ENCODE measurements at regions not wholly inside any gene's neighbourhood (a gene's known extent, or its start where the extent isn't known, plus 50 kb on each side); places are given as distances from the start of the nearest gene placed in this dataset.
"Not testable (repeated sequence)": the region's sequence is repeated elsewhere in the genome, so short reads cannot be mapped to it uniquely, and the experiment has no call there.

DNA sequence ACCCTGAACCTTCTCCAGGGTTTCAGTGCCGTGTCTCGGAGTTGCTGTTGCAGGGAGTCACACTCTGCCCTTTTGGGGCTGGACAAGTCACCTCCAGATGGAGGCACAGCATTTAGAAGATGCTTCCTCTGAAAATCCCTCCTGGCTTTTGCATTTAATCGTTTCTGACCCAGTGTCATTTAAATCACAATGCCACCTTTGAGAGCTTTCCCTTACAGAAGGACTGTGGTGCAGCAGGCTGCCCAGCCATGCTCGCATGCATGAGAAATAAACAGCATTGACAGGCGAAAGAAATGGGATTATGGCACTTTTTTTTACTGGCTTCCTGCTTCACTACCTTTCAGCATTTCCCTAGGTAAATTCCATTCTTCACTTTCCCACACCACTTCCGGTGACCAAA lies 113.4 kb upstream of the DYRK2 start:
- DNase-seq (ENCODE audit: low spot score): no peak

DNA sequence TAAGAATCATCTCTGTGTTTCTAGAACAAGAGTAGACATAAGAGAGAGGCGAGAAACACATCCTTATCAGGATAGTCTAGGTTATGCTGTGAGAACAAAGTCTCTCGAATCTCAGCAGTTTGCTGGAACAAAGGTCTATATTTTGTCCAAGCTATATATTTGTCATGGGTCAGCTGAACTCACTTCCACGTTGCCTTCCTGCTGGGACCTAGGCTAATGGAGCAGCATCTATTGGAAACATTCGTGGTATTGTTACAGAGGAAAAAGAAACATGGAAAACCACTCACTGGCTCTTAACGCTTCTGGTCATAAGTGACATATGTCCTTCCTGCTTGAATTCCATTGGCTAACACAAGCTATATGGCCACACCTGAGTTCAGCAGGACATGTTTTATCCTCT lies 112.6 kb upstream of the DYRK2 start:
- DNase-seq (ENCODE audit: low spot score): no peak

DNA sequence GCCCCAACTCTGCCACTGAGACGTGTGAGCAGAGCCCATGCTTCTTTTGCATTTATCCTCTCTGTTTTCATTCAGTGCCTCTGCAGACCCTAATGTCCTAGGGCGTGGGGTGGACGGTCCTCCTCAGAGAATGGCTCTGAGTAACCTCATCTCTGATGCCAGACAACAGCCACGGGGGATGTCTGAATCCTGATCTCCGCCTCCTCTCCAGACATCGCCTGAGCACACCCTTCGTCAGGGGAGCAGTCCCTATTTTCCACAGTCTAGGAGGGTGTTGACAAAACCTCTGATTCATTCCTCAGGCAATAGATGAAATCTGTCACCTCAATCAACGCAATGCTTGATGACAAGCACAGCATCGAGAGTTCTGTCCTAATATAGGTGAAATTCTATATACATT lies 109.2 kb upstream of the DYRK2 start:
- no peak for DNase-seq (ENCODE audit: low spot score)

DNA sequence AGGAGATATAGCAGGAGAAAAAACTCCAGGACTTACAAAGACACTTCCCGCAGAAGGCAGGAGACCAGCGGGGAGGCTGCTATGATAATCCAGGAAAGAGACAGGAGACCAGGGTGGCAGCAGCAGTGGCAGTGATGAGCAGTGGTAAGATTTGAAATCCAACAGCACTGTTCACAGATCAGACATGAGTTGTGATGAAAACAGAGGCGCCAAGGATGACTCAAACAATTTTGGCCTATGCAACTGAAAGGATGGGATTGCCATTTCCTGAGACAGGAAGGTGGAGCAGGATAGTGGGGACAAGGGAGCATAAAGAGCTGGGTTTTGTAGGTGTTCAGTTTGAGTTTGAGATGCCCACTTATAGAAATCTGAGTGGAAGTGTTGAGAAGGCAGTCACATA lies 108.6 kb upstream of the DYRK2 start:
- peak; percentile 15 for DNase-seq (ENCODE audit: low spot score)

DNA sequence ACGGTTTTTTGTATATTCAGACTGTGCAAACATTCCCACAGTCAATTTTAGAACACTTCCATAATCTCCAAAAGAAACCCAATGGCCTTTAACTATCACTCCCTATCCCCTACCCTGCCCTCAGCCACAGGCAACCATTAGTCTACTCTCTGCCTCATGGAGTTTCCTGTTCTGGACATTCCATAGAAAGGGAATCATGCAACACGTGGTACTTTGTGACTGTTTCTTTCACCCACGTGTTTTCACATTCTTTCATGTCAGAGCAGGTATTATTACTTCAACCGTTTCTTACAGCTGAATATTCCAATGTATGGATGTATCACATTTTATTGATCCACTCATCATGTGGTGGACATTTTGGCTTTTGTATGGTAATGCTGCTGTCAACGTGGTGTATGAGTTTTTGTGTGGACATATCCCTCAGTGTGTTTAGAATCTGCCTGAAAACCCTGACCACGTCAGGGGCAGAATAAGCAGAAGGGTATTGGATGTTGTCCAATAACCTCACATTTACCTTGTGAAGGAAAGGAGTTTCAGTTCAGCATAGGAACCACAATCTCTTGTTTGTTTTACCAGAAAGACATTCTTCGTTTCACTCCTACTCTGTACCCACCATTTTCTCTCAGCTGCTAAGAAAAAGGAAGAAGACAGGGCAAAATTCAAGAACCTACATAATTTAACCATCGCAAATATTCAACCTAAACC lies 107.5 kb upstream of the DYRK2 start:
- peak; percentile 12 for DNase-seq (ENCODE audit: low spot score)

DNA sequence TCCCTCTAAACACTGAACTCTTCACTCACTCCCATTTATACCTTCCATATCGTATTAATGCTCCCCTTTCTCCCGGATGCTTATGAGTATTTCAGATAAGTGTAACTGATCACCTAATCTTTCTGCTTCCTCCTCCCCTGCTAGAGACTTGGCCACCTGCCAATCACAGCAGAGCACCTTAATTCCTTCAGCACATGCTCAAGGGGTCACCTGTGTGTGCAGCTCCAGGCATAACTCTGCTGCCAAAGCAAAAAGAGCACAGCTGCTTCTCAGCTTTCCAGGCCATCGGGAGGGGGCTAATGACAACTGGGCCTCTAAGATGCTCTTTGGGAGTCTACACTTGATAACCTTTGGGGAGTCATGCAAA lies 106.9 kb upstream of the DYRK2 start:
- DNase-seq (ENCODE audit: low spot score): no peak

DNA sequence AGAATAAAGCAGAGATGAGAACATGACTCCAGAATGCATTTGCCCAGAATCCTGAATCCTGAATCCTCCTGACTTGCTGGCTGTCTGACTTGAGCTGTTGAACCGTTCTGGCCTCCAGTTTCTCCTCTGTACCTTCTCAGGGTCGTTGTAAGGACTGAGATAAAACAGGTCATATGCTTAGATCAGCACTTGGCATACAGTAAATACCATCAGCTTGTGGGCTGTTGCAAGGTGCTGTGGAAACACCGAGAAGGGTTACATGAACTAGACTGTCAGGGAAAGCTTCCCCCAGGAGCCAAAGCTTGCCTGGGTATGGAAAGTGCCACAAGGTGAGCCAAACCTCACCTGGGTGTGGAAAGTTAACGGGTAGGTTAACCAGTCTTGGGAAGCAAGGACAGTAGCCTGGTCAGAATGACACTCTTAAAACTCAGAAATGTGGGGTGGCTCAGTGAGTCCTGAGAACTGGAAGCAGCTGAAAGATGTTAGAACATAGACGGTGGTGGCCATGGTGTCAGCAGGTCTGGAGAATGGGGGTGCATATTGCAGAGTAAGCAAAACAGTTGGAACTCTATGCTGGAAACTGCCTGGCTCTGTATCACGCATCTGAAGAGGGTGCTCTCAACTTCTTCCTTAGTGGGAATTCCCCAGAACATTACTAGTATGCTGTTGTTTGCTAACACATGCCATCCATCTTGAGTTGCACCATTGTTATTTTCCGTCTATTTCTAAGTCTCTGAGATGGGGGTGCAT lies 105.3 kb upstream of the DYRK2 start:
- no peak for DNase-seq (ENCODE audit: low spot score)

DNA sequence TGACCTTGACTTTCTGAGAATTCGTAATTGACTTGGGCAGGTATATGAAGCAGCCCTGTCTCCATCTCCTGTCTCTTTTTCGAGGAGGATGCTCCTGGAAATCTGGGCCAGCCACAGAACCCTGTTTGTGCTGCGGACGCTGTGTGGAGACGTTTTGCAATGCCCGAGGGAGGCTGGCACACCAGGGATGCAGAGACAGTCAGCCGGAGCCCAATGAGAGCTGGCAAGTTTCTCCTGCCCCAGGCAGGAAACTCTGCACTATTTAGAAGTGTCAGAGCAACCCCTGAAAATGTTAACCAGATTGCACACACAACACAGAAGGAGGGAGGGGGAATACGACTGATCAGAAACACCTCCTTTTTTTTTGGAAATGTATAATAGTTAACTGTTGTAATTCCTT lies 103.2 kb upstream of the DYRK2 start:
- peak; percentile 9 for DNase-seq (ENCODE audit: low spot score)

DNA sequence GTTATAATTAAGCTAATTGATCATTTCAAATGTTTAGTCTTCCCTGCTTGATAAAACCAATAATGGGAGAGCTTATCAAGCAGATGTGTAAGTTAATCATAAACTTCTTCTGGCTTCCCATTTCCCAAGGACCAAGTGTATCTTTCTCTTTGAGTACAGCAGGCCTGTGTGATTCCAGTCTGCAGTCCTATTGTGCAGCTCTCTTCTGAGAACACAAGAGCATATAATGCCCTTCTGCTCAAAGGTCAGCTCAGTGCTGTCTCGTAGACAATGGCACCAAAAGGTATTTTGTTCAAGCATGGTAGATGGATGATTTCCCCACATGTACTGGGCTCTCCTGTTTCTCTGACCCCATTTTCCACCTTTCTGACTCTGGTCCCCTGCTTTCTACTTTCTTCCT lies 101.8 kb upstream of the DYRK2 start:
- DNase-seq (ENCODE audit: low spot score): no peak

DNA sequence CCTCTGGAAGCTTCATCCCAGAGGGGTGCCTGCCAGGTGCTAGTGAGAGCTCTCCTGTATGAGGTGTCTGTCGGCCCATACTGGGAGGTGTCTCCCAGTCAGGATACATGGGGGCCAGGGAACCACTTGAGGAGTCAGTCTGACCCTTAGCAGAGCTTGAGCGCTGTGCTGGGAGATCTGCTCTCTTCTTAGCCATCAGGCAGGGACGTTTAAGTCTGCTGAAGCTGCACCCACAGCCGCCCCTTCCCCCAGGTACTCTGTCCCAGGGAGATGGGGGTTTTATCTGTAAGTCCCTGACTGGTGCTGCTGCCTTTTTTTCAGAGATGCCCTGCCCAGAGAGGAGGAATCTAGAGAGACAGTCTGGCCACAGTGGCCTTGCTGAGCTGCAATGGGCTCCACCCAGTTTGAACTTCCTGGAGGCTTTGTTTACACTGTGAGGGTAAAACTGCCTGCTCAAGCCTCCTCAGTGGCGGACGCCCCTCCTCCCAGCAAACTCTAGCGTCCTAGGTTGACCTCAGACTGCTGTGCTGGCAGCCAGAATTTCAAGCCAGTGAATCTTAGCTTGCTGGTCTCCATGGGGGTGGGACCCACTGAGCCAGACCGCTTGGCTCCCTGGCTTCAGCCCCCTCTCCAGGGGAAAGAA lies 93.3 kb upstream of the DYRK2 start:
- DNase-seq (ENCODE audit: low spot score): not testable (repeated sequence)

DNA sequence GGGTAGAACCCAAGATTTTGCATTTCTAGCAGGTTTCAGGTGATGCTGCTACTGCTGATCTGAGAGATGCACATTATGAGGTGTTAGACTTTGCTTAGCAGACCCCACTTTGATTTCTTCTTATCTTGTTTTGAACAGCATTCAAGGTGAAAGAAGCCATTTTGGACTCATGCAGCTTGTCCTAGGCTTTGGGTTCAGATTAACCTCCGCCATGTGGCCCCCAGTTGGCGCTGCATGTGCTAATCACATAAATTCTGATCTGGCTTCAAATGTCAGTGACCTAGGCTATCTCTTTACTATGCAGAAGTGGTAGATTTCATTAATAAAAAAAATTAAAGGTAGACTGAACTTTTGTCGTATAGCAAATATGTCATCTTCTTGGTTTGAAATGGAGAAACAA lies 89.8 kb upstream of the DYRK2 start:
- no peak for DNase-seq (ENCODE audit: low spot score)

DNA sequence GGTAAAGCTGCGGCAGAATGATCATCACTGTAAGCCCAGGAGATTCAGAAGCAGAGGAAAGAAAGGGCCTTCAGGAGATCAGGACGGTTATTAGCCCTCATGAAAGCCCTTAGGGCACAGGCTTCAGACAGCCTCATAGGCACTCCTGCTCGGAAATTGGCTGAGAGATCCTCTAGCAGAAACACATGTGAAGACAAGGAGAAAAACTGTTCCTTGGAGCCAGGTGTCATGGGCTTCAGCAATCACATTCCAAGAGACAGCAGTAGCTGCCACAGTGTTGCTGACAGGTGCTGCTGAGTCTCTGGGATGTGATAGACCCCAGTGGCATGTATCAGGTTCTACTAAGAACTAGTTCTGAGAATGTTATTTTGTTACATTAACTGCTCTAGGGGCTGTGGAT lies 88.8 kb upstream of the DYRK2 start:
- DNase-seq (ENCODE audit: low spot score): no peak

DNA sequence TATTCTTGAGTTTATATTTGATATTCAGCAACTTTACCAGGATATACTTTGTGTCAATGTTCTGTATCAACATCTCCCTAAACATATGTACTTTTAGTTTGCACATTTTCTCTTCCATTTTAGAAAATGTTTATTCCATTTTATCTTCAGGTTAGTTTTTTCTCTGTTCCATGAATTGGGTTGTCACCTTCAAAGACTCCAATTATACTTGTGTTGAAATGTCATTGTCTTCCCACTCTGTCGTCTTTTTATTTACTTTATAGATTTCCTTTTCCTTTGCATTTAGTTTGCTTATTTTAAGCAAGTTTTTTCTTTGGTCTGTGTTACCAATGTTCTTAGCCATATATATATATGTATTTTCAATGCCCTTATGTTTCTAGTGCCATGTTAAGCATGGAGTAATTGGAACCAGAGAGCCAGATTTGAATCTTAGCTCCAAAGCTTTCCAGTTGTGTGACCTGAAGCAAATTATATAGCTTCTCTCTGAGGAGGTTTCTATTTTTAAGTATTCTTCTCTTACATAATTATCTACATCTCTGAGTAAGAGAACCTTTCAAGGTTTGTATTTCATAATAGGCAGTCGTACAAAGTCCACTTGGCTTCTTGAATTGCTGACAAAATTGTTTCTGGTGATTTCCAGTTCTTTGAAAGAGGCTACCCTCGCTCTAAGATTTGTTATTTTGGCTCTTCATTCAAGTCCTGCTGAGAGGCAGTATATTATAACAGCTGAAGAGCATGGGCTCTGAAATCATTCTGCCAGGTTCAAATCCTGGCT lies 85.8 kb upstream of the DYRK2 start:
- no peak for DNase-seq (ENCODE audit: low spot score)

DNA sequence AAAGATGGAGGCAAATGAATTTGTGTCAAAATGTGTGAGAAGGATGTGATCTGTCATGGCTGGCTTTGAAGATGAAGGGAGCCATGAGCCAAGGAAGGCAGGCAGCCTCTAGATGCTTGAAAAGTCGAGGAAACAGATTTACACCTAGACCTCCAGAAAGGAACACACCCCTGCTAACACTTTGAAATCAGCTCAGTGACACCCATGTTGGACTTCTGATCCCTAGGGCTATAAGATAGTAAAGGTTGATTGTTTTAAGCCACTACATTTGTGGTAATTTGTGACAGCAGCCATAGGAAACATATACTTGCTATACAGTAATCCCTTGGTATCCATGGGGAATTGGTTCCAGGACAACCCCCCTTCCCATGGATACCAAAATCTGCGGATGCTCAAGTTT lies 80.5 kb upstream of the DYRK2 start:
- DNase-seq (ENCODE audit: low spot score): no peak

DNA sequence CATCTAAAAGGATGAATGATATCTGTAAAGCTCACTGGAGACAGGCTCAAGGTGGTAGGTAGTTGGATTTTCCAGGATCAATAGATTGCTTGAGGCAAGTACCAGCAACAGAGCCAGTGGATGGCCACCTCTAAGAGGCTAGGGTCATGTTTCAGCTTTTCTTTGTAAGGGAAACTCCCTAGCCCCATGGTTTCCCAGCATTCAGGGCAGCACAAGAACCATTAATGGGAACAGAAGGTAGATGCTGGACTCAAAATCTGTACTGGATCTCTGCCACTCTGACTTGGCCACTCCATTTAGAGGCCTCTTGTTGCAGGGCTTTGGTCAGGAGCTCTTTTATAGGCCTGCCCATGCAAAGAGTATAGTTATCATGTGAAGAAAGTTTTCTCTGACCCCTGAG lies 76.1 kb upstream of the DYRK2 start:
- no peak for DNase-seq (ENCODE audit: low spot score)

DNA sequence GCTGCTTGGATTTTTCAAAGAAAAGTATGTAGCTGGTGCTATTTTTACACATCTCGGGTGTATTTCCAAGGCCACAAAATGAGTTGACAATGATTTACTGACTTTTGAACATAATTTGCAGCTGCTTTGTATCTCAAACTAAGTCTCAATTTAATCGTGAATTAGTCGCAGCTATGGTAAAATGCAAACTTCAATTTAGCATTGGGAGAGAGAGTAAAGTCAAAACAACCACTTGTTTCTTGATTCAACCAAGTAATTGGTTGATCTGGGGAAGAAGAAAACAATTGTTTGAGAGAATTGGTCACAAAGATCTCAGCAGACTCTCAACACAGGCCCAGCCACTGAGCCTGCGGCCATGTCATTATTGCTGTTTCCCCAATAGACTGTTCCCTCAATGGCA lies 75.0 kb upstream of the DYRK2 start:
- DNase-seq (ENCODE audit: low spot score): no peak

DNA sequence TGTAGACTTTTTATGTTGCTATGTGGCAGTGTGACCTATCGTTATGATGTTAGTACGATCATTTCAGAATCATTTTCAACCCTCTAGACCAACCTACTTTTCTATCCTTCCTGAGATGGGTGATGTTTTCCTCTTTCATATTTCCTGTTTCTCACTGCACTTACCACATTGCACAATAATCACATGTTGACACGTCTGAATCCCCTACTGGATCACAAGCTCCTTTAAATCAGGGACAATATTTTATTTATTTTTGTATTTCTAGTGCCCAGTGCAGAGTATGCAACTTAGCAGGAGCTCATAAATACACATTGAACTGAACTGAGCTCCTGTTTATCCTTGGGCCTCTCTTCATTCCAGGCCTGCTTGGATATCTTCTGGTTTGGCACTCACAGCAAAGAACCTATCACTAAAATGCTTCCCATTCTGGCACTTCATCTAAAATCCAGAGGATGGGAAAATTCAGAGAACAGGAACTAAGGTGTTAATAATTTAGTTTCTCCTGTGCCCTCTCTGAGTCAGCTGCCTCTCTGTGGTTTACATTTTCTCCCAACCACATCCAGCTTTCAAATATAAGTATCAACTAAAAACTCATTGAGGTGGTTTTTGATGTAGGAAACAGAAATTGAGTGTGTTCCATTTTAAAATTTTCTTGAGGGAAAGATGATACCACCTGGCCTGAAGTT lies 69.4 kb upstream of the DYRK2 start:
- DNase-seq (ENCODE audit: low spot score): no peak

DNA sequence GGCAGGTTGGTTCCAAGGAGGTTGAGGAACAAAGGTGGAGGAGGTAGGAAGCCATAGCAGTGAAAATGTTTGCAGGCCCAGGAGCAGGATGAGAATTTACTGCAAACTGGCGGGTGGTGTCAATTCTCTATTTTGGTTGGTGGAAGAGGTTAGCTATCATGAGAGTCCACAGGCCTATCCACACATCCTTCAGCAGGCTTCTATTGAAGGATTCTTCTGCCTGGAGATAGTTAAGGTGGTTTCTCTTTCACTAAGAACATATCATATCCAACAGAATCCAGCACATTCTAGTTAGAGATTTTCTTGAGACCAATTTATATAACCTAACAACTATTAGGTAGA lies 68.9 kb upstream of the DYRK2 start:
- no peak for DNase-seq (ENCODE audit: low spot score)

DNA sequence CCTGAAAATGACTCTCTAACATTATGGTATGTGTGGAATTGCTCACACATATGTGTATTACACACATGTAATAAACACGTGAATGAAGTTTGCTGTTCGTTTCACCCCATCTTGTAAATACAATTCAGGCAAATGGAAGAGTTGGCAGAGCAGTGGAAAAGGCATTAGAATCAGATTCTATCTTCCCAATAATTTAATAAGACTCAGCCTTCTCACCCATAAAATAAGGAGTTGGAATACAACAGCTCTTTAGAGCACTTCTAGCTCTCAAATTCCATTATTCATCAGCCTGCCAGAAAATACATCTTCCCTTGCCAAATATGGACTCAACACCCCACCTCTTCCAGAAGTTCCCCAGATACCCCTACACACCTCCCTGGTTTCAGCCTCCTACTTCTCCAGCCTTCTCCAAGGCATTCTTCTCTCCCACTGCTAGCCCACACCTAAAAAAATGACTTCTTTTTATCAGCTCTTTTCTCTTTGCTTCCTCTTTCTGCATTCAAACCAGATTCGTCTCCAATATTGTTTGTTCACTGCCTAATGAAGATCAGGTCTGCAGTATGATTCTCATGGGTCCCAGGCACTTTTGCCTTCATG lies 66.2 kb upstream of the DYRK2 start:
- DNase-seq (ENCODE audit: low spot score): no peak

DNA sequence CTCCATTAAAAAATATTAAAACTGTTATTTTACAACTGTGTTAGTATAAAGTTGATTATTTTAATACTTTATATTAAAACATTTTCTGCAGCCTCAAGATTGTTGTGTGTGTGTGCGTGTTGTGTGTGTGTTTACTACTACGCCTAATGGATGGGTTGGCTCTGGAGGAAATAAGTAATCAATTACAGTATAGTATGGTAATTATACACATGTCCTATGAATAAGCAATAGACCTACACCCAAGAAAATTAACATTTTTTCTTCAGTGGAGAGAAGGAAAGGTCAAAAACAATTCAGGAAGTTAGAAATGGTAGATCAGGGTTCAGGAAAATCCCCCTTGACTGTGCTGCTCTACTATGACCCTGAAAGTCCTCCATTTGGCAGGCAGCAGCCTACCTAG lies 65.7 kb upstream of the DYRK2 start:
- no peak for DNase-seq (ENCODE audit: low spot score)

DNA sequence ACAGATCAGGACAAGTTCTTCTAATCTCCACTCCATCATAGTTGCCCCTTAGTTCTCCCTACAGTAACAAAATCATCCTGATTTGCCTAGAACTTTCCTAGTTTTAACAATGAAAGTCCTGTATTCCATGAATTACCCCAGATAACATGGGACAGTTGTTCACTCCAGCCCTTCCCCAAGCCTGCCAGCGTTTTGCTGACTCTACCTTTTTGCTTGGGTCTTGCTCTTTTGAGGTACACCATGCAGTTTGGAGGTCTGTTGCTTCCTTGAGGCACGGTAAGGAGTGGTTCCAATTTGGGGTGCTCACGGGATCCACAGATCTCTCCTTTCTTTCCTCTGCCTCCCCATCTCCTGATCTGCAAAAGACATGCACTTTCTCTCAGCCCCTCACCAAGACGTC lies 61.6 kb upstream of the DYRK2 start:
- DNase-seq (ENCODE audit: low spot score): no peak

DNA sequence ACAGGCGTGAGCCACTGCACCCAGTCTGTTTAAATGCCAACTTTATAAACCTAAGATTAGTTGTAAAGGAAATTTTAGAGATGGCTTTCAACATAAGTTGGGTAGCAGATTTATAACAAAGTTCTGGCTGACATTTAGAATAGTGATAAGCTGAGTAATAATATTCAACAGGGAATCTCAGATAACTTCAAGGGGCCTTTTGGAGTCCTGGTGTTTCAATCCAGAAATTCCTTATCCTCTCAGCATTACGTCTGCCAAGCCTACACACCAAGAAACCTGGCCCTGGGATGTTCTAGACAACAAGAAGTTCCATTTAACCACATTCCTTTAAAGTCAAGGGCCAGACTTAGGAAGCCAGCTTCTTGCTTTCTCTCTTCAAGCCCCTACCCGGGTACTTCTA lies 59.5 kb upstream of the DYRK2 start:
- no peak for DNase-seq (ENCODE audit: low spot score)

All from GM03348 (cell line).